Calu3 (cell line): ENCODE measurements at regions not wholly inside any gene's neighbourhood (a gene's known extent, or its start where the extent isn't known, plus 50 kb on each side); places are given as distances from the start of the nearest gene placed in this dataset.

Experiments
- BruUV-seq: library from RNA; stranded (reverse); fragments of 400-500 nt; replicated peaks from 2 replicates; lab custom pipeline; 2021; lab: Mats Ljungman, UMichigan
- CTCF ChIA-PET: fragments of 300-600 bp; sonication (Branson Sonifier 250); formaldehyde crosslinking; loops from one replicate; lab custom pipeline; 2022; ENCODE audit warnings: antibody characterized with exemption; lab: Charles Lee
- DNase-seq: peaks from one replicate; pipeline ENCODE4 v3.0.0; 2022
- H3K27ac Mint-ChIP-seq: one replicate; pipeline ENCODE4 v1.8.0; 2022; ENCODE audit warnings: mixed read lengths; ENCODE audit not compliant: unreplicated experiment
- H3K27me3 Mint-ChIP-seq: one replicate; pipeline ENCODE4 v1.8.0; 2022; ENCODE audit warnings: mixed read lengths; ENCODE audit not compliant: unreplicated experiment
- H3K36me3 Mint-ChIP-seq: one replicate; pipeline ENCODE4 v1.8.0; 2022; ENCODE audit warnings: mild to moderate bottlenecking, moderate library complexity, mixed read lengths; ENCODE audit not compliant: insufficient read depth, unreplicated experiment
- H3K4me1 Mint-ChIP-seq: one replicate; pipeline ENCODE4 v1.8.0; 2022; ENCODE audit warnings: mild to moderate bottlenecking, low read depth, mixed read lengths; ENCODE audit not compliant: unreplicated experiment
- H3K4me3 Mint-ChIP-seq: one replicate; pipeline ENCODE4 v1.8.0; 2022; ENCODE audit warnings: mild to moderate bottlenecking, low read depth, moderate library complexity, mixed read lengths; ENCODE audit not compliant: unreplicated experiment
- H3K9me3 Mint-ChIP-seq: one replicate; pipeline ENCODE4 v1.8.0; 2022; ENCODE audit warnings: low read depth, mixed read lengths; ENCODE audit not compliant: unreplicated experiment
- CTCF ChIP-seq: fragments of 200-600 bp; IDR thresholded peaks from one replicate; pipeline ENCODE4 v1.8.0; 2022; ENCODE audit warnings: antibody characterized with exemption; ENCODE audit not compliant: unreplicated experiment
- intact Hi-C: fragments of 100-400 bp; cut with micrococcal nuclease; formaldehyde crosslinking; loops from one replicate; pipeline ENCODE4 v1.10.0; 2022; ENCODE audit not compliant: unreplicated experiment

GRCh38 chr12:3995306-3995705 is 122.1 kb upstream of the PARP11 start:
- peaks cover 15% of the 10 kb centered on the region for H3K4me1 Mint-ChIP-seq
- peaks cover 46% of the 10 kb centered on the region for H3K27me3 Mint-ChIP-seq
- no peaks in the 10 kb centered on the region for H3K36me3 Mint-ChIP-seq
- H3K27ac Mint-ChIP-seq = no peak overlapping the region
- intact Hi-C loops = loop anchor here (5.0 kb wide), 1 partner anchor 108 kb away; no protein-coding TSS in a partner anchor
- H3K9me3 Mint-ChIP-seq = no peaks in the 10 kb centered on the region
- CTCF ChIA-PET = interaction anchor here (1.1 to 1.5 kb wide), 3 partner anchors 36 to 282 kb away, joined by 5 to 16 read pairs (median 8); no protein-coding TSS in a partner anchor
- BruUV-seq = no TSS peak
- no peak overlapping the region for H3K4me3 Mint-ChIP-seq
- DNase-seq = no peak
- TF ChIP-seq CTCF = no peak

- no TSS peak for BruUV-seq
- H3K9me3 Mint-ChIP-seq = no peaks in the 10 kb centered on the region
- DNase-seq = no peak
- no peak overlapping the region for H3K4me3 Mint-ChIP-seq
- H3K4me1 Mint-ChIP-seq = peaks cover 7% of the 10 kb centered on the region
- no peak overlapping the region for H3K27ac Mint-ChIP-seq
- H3K27me3 Mint-ChIP-seq = peaks cover 53% of the 10 kb centered on the region
- H3K36me3 Mint-ChIP-seq = no peaks in the 10 kb centered on the region
- CTCF ChIA-PET = interaction anchor here (0.6 to 1.5 kb wide), 2 partner anchors 12 to 43 kb away, joined by 5 to 9 read pairs; no protein-coding TSS in a partner anchor
- TF ChIP-seq CTCF = no peak
- intact Hi-C loops = no loop called here
Observed at GRCh38 chr12:3994500-3994899, 121.3 kb upstream of the PARP11 start.

- no peak for DNase-seq
- H3K36me3 Mint-ChIP-seq = no peaks in the 10 kb centered on the region
- no peaks in the 10 kb centered on the region for H3K9me3 Mint-ChIP-seq
- CTCF ChIA-PET = interaction anchor here (0.9 to 1.4 kb wide), 2 partner anchors 38 to 284 kb away, joined by 3 to 6 read pairs; no protein-coding TSS in a partner anchor
- intact Hi-C loops = no loop called here
- no peaks in the 10 kb centered on the region for H3K4me1 Mint-ChIP-seq
- H3K27me3 Mint-ChIP-seq = peaks cover 68% of the 10 kb centered on the region
- BruUV-seq = no TSS peak
- no peak for TF ChIP-seq CTCF
- no peak overlapping the region for H3K27ac Mint-ChIP-seq
- H3K4me3 Mint-ChIP-seq = no peak overlapping the region
Observed at GRCh38 chr12:3992945-3993344, 119.7 kb upstream of the PARP11 start.

- no peaks in the 10 kb centered on the region for H3K4me1 Mint-ChIP-seq
- no peak overlapping the region for H3K27ac Mint-ChIP-seq
- peaks cover 78% of the 10 kb centered on the region for H3K27me3 Mint-ChIP-seq
- no peak for TF ChIP-seq CTCF
- H3K4me3 Mint-ChIP-seq = no peak overlapping the region
- intact Hi-C loops = no loop called here
- CTCF ChIA-PET = no interaction called here
- H3K36me3 Mint-ChIP-seq = no peaks in the 10 kb centered on the region
- H3K9me3 Mint-ChIP-seq = no peaks in the 10 kb centered on the region
- no TSS peak for BruUV-seq
- DNase-seq = no peak
Observed at GRCh38 chr12:3991798-3992580, 118.8 kb upstream of the PARP11 start.
